HG03159 (cell line): ENCODE measurements at regions not wholly inside any gene's neighbourhood (a gene's known extent, or its start where the extent isn't known, plus 50 kb on each side); places are given as distances from the start of the nearest gene placed in this dataset.
"Not testable (repeated sequence)": the region's sequence is repeated elsewhere in the genome, so short reads cannot be mapped to it uniquely, and the experiment has no call there.

ENCODE experiments used
- ATAC-seq: cut with Tn5 transposase; IDR thresholded peaks from one replicate; pipeline ENCODE4 v1.9.1; 2021; ENCODE audit warnings: mild to moderate bottlenecking, moderate library complexity; ENCODE audit not compliant: unreplicated experiment

GRCh38 chr12:124070394-124071074 lies 97.5 kb downstream of the ZNF664 start:
- not testable (repeated sequence) for ATAC-seq

GRCh38 chr12:124071075-124071443 lies 98.0 kb downstream of the ZNF664 start:
- no peak for ATAC-seq

GRCh38 chr12:124073356-124074035 lies 100.5 kb downstream of the ZNF664 start:
- ATAC-seq = no peak

GRCh38 chr12:124075841-124076240 lies 102.8 kb downstream of the ZNF664 start:
- ATAC-seq = no peak

GRCh38 chr12:124077701-124078100 lies 104.7 kb downstream of the ZNF664 start:
- ATAC-seq = no peak

- no peak for ATAC-seq
These were observed 105.8 kb downstream of the ZNF664 start for GRCh38 chr12:124078800-124079199.

- no peak for ATAC-seq
These were observed 107.6 kb downstream of the ZNF664 start for GRCh38 chr12:124080649-124081048.

- ATAC-seq = no peak
These were observed 109.0 kb downstream of the ZNF664 start for GRCh38 chr12:124082012-124082411.

GRCh38 chr12:124082687-124083086 lies 109.7 kb downstream of the ZNF664 start:
- no peak for ATAC-seq

GRCh38 chr12:124083708-124084107 lies 110.7 kb downstream of the ZNF664 start:
- no peak for ATAC-seq

- ATAC-seq = no peak
These were observed 112.6 kb downstream of the ZNF664 start for GRCh38 chr12:124085419-124086296.

- ATAC-seq = no peak
These were observed 113.4 kb downstream of the ZNF664 start for GRCh38 chr12:124086299-124086898.

GRCh38 chr12:124087266-124088051 lies 114.4 kb downstream of the ZNF664 start:
- ATAC-seq = no peak

- ATAC-seq = no peak
These were observed 115.3 kb downstream of the ZNF664 start for GRCh38 chr12:124088217-124088907.

- not testable (repeated sequence) for ATAC-seq
These were observed 116.3 kb downstream of the ZNF664 start for GRCh38 chr12:124089181-124089914.

- no peak for ATAC-seq
These were observed 118.8 kb downstream of the ZNF664 start for GRCh38 chr12:124091835-124092234.

- not testable (repeated sequence) for ATAC-seq
These were observed 119.5 kb downstream of the ZNF664 start for GRCh38 chr12:124092532-124092931.

GRCh38 chr12:124093297-124093696 lies 120.3 kb downstream of the ZNF664 start:
- ATAC-seq = no peak

- ATAC-seq = no peak
These were observed 121.2 kb downstream of the ZNF664 start for GRCh38 chr12:124094188-124094587.
